Mesendoderm (in vitro differentiated cells): ENCODE measurements at regions not wholly inside any gene's neighbourhood (a gene's known extent, or its start where the extent isn't known, plus 50 kb on each side); places are given as distances from the start of the nearest gene placed in this dataset.
"Not testable (repeated sequence)": the region's sequence is repeated elsewhere in the genome, so short reads cannot be mapped to it uniquely, and the experiment has no call there.

Experiments used
- DNase-seq: peaks from one replicate; pipeline ENCODE4 v3.0.0; 2013
- H2AK5ac ChIP-seq: 2 replicates; pipeline ENCODE4 v1.6.1; 2013; ENCODE audit warnings: low read length, inconsistent platforms
- H2BK120ac ChIP-seq: 2 replicates; pipeline ENCODE4 v1.6.1; 2013; ENCODE audit warnings: low read depth, mild to moderate bottlenecking, low read length, moderate library complexity, mixed read lengths
- H2BK15ac ChIP-seq: replicated peaks from 2 replicates; pipeline ENCODE4 v1.6.1; 2013; ENCODE audit warnings: low read depth, mild to moderate bottlenecking, moderate library complexity
- H2BK5ac ChIP-seq: 2 replicates; pipeline ENCODE4 v1.6.1; 2013; ENCODE audit warnings: low read length, inconsistent platforms
- H3K18ac ChIP-seq: 2 replicates; pipeline ENCODE4 v1.6.1; 2013; ENCODE audit warnings: mild to moderate bottlenecking, low read length, mixed read lengths
- H3K23ac ChIP-seq: one replicate; pipeline ENCODE4 v1.6.1; 2013; ENCODE audit warnings: low read length
- H3K27ac ChIP-seq: 2 replicates; pipeline ENCODE4 v1.5.1; 2013; ENCODE audit warnings: low read depth, mild to moderate bottlenecking, inconsistent platforms, low read length, moderate library complexity
- H3K27me3 ChIP-seq: 2 replicates; pipeline ENCODE4 v1.6.1; 2013; ENCODE audit warnings: low read length, control low read depth, mild to moderate bottlenecking, inconsistent platforms; ENCODE audit not compliant: insufficient read depth, poor library complexity
- H3K36me3 ChIP-seq: 2 replicates; pipeline ENCODE4 v1.6.1; 2013; ENCODE audit warnings: low read length, inconsistent platforms; ENCODE audit not compliant: control insufficient read depth, insufficient read depth
- H3K4ac ChIP-seq: one replicate; pipeline ENCODE4 v1.6.1; 2013; ENCODE audit warnings: low read depth, mild to moderate bottlenecking, low read length, moderate library complexity
- H3K4me1 ChIP-seq: 2 replicates; pipeline ENCODE4 v1.6.1; 2013; ENCODE audit warnings: low read depth, low read length, inconsistent platforms; ENCODE audit not compliant: control insufficient read depth
- H3K4me2 ChIP-seq: 2 replicates; pipeline ENCODE4 v1.6.1; 2013; ENCODE audit warnings: low read length
- H3K4me3 ChIP-seq: 2 replicates; pipeline ENCODE4 v1.5.1; 2013; ENCODE audit warnings: mild to moderate bottlenecking, low read length
- H3K56ac ChIP-seq: one replicate; pipeline ENCODE4 v1.6.1; 2013; ENCODE audit warnings: low read length
- H3K79me1 ChIP-seq: 2 replicates; pipeline ENCODE4 v1.6.1; 2013; ENCODE audit warnings: low read length, inconsistent platforms
- H3K79me2 ChIP-seq: 2 replicates; pipeline ENCODE4 v1.6.1; 2013; ENCODE audit warnings: mild to moderate bottlenecking, low read length; ENCODE audit not compliant: control insufficient read depth, insufficient read depth
- H3K9ac ChIP-seq: 2 replicates; pipeline ENCODE4 v1.6.1; 2013; ENCODE audit warnings: low read length, inconsistent platforms
- H4K5ac ChIP-seq: one replicate; pipeline ENCODE4 v1.6.1; 2013; ENCODE audit warnings: low read length
- H4K8ac ChIP-seq: one replicate; pipeline ENCODE4 v1.6.1; 2013; ENCODE audit warnings: low read depth, mild to moderate bottlenecking, control low read depth, low read length, moderate library complexity
- WGBS: extraction: QIAGEN DNeasy Blood & Tissue Kit; methylation state at CpG from one replicate; pipeline ENCODE4 v1.1.7; 2013; ENCODE audit warnings: low lambda C conversion rate, missing lambda C conversion rate; ENCODE audit not compliant: insufficient coverage; ENCODE audit errors: extremely low coverage; 5-methylcytosine and 5-hydroxymethylcytosine counted together

DNA sequence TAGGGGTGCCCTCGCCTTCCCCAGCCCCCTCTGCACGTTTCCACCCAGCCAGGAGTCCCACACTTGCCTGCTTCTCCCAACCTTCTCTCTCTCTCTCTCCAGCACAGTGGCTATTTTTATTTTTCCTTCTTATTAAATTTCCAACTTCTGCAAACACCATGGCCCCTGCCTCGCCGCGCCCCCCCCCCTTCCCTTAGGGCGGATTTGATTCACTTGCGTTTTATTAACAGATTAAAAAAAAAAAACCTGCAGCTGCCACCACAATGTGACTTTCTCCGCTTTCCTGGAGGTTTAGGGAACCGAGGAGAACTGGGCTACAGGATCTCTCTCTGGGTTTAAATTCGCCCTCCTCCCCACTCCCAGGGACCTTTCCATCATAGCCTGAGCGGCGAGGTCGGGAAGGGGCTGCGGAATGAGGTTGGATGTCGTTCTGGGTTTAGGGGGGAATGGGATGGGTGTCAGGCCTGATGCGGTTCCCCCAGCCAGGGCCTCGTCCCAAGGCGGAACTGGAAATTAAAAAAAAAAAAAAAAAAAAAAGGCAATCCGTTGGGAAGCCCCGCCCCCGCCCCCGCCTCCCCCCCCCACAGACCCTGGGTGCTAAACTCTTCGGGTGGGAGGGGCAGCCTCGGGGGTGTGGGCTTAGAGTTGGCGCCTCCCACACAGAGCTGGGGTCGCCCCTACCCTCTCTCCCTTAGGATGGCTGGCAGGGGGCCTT is 87.3 kb upstream of the ADGRL1 start:
- no CpG with 5 or more reads among the region's 26 CpGs for WGBS
- H3K4me2 ChIP-seq: peak overlapping the region; percentile 46
- H3K79me2 ChIP-seq, H2AK5ac ChIP-seq, H3K23ac ChIP-seq, H3K4ac ChIP-seq, H3K36me3 ChIP-seq, H4K5ac ChIP-seq, H3K27me3 ChIP-seq, H3K4me1 ChIP-seq, H2BK120ac ChIP-seq, H2BK5ac ChIP-seq, H3K4me3 ChIP-seq, H2BK15ac ChIP-seq, H3K79me1 ChIP-seq: not testable (repeated sequence)
- peak overlapping the region; percentile 90 for H3K56ac ChIP-seq
- H4K8ac ChIP-seq: peak overlapping the region; percentile 89
- H3K9ac ChIP-seq: peak overlapping the region; percentile 77
- peak; percentile 88 for DNase-seq
- H3K18ac ChIP-seq: peak overlapping the region; percentile 97
- H3K27ac ChIP-seq: peak overlapping the region; percentile 44

DNA sequence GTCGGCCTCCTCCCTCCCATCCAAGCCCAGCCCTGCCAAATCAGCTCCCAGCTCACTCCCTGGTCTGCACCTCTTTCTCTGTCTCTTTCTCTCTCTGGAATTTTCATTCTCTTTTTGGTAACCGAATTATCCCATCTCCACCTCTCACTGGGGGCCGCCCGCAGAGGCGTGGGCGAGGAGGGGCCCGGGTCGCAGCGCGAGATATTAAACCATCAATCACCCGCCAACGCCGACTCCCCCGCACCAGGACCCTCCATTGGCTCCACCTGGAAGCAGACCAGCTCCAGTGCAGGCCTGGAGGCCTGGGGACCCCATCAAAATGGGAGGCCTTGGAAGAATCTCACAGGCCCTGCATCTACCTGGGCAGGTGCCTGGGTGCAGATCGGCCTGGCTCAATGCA is 83.8 kb upstream of the ADGRL1 start:
- not testable (repeated sequence) for H3K56ac ChIP-seq, H3K23ac ChIP-seq, H2BK120ac ChIP-seq, H3K4me2 ChIP-seq, H2BK15ac ChIP-seq, H4K5ac ChIP-seq, H3K79me1 ChIP-seq, H3K9ac ChIP-seq, H3K18ac ChIP-seq, DNase-seq, H3K4me3 ChIP-seq, H3K4ac ChIP-seq, H2AK5ac ChIP-seq, H2BK5ac ChIP-seq, H3K27ac ChIP-seq, H3K4me1 ChIP-seq, H3K79me2 ChIP-seq, H4K8ac ChIP-seq, H3K36me3 ChIP-seq, H3K27me3 ChIP-seq
- WGBS: no CpG with 5 or more reads among the region's 15 CpGs

DNA sequence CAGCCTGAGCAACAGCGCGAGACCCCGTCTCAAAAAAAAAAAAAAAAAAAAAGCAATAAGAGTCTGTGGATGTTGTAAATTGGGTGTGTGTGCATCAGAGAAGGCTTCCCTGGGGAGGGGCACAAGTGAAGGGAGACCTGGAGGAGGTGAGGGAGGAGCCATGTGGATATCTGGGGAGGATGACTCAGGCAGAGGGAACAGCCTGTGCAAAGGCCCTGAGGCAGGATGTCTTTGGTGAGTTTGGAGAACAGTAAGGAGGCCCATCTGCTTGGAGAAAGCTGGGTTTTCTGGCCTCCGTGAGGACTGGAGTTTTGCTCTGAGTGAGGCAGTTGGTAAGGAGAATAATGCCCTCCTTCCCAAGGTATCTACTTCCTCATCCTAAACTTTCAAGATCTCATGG is 81.9 kb upstream of the ADGRL1 start:
- not testable (repeated sequence) for H3K36me3 ChIP-seq, H3K27ac ChIP-seq, H4K8ac ChIP-seq, H3K4ac ChIP-seq, H2BK15ac ChIP-seq, H3K4me2 ChIP-seq, H3K79me1 ChIP-seq, H3K56ac ChIP-seq, H3K27me3 ChIP-seq, H2BK5ac ChIP-seq, H3K4me1 ChIP-seq, H3K23ac ChIP-seq, H2BK120ac ChIP-seq, H3K79me2 ChIP-seq, DNase-seq, H3K4me3 ChIP-seq, H2AK5ac ChIP-seq, H3K18ac ChIP-seq, H4K5ac ChIP-seq, H3K9ac ChIP-seq
- WGBS: no CpG with 5 or more reads among the region's 4 CpGs

DNA sequence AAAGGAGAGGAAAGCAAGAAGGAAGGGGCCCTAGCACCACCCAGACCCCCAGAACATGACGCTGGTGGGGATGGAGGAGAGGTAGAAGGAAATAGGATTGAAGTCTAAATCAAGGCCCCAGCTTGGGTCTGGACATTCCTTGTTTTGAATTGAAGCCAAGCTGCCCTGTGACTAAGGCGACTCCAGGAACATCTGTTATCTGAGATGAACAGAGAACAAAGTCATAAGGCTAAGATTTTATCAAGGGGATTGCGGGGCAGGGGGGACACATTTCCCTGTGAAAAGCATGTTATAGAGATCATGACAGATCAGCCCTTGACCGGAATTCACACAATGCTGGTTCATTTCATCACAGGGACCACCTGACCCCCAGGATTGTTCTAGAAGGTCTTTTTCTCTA is 80.6 kb upstream of the ADGRL1 start:
- not testable (repeated sequence) for H4K5ac ChIP-seq, H2BK5ac ChIP-seq, H3K4me3 ChIP-seq, H3K4me1 ChIP-seq, H3K27me3 ChIP-seq, H3K4ac ChIP-seq, DNase-seq, H4K8ac ChIP-seq, H3K56ac ChIP-seq, H3K9ac ChIP-seq, H3K36me3 ChIP-seq, H3K79me1 ChIP-seq, H2AK5ac ChIP-seq, H3K18ac ChIP-seq, H3K27ac ChIP-seq, H3K23ac ChIP-seq, H3K79me2 ChIP-seq, H3K4me2 ChIP-seq, H2BK120ac ChIP-seq, H2BK15ac ChIP-seq
- WGBS: no CpG with 5 or more reads among the region's 4 CpGs

DNA sequence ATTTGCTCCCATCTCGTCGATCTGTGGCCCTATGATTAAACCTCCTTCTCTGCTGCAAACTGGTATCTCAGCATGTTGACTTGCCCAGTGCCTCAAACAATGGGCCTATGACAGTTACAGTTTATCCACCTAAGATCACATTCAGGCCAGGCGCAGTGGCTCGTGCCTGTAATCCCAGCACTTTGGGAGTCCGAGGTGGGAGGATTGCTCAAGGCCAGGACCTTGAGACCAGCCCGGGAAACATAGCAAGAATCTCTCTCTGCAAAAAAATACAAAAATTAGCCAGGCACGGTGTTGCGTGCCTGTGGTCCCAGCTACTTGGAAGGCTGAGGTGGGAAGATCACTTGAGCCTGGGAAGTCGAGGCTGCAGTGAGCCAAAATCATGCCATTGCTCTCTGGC is 79.8 kb upstream of the ADGRL1 start:
- not testable (repeated sequence) for H3K4ac ChIP-seq, H3K4me1 ChIP-seq, DNase-seq, H2BK15ac ChIP-seq, H3K4me3 ChIP-seq, H3K9ac ChIP-seq, H3K56ac ChIP-seq, H2BK5ac ChIP-seq, H3K23ac ChIP-seq, H4K5ac ChIP-seq, H3K18ac ChIP-seq, H3K36me3 ChIP-seq, H3K79me2 ChIP-seq, H3K4me2 ChIP-seq, H4K8ac ChIP-seq, H3K27me3 ChIP-seq, H2AK5ac ChIP-seq, H2BK120ac ChIP-seq, H3K27ac ChIP-seq, H3K79me1 ChIP-seq
- no CpG with 5 or more reads among the region's 9 CpGs for WGBS
